ENCODE measurements at regions not wholly inside any gene's neighbourhood (a gene's known extent, or its start where the extent isn't known, plus 50 kb on each side); places are given as distances from the start of the nearest gene placed in this dataset.

- no peak for TF ChIP-seq EP300 (IDR thresholded peaks at IDR 0.05; ENCODE audit: borderline replicate concordance)
- TF ChIP-seq REST (IDR thresholded peaks at IDR 0.05; ENCODE audit: low read depth): no peak
- TF ChIP-seq CREB1 (IDR thresholded peaks at IDR 0.05; ENCODE audit: low read depth): no peak
- TF ChIP-seq MAX (IDR thresholded peaks at IDR 0.05): no peak
- TF ChIP-seq ZBTB7A (IDR thresholded peaks at IDR 0.05; ENCODE audit: low read depth): no peak
- no peak for TF ChIP-seq CEBPB (IDR thresholded peaks at IDR 0.05)
- no peak for TF ChIP-seq RAD21 (IDR thresholded peaks at IDR 0.05; ENCODE audit: low read depth)
- no peak for TF ChIP-seq EGR1 (IDR thresholded peaks at IDR 0.05)
- no peak for TF ChIP-seq USF1 (IDR thresholded peaks at IDR 0.05)
Measured at GRCh38 chr9:1747417-1747967, 267.7 kb upstream of the SMARCA2 start.
